SIG-M5 treated with dmso at 0.1 percent for 504 hours (cell line): ENCODE measurements at regions not wholly inside any gene's neighbourhood (a gene's known extent, or its start where the extent isn't known, plus 50 kb on each side); places are given as distances from the start of the nearest gene placed in this dataset.
A peak's percentile ranks its signal among the peaks of the same experiment; 100 is the strongest.

Experiments used
- DNase-seq: peaks from one replicate; lab custom pipeline; 2025; ENCODE audit not compliant: unreplicated experiment; lab: John Stamatoyannopoulos, UW

DNA sequence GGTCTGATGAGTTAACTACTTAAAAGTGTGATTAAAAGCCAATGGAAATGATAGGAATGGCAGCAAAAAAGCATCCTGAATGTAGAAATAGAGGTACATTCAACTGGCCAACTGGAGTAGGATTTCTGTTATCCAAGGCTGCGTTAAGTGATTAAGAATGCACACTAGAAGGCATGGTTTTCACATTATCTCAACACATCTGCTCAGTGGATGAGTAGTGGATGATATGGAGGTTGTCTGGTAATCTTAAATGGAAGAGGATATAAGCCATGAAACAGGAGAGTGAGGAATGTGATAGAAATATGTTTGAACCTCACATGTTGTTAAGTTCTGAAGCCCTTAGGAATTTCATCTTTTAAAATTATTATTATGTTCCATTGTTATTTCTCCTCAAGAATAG lies 839.9 kb downstream of the USP25 start:
- DNase-seq = no peak

DNA sequence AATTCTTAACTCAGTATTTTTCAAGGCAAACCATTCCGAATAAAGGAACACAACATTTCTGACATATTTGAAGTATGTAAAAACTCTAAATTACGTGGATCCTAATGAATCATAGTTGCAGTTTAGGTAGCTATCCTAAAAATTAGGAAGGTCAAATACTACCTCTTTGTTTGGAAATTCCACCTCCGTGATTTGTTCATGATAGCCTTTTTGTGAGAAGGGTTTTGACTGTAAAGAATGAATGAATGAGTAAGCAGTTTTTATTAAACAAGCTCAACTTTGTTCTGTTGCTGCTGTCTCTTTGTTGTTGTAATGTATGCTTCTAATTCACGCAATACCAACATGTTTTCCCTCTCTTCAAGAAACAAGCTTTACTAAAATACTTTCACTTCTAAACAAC lies 840.4 kb downstream of the USP25 start:
- DNase-seq = no peak

DNA sequence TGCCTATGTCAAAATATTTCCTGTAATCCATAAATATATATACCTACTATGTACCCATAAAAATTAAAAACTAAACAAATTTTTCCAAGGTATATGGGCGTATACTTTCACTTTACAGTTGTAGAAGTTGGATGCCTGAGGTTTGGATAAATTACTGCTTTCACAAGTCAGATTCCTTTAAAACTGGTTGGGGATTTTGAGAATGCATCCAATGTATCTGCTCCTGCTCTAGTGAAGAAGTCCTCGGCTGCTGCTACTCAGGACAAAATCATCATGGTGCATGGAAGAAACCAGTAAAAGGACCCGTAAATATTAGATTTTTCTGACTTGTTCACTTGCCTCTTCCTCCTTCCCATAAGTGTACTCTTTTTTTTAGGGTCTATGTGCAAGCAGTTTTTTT lies 841.1 kb downstream of the USP25 start:
- DNase-seq = no peak

DNA sequence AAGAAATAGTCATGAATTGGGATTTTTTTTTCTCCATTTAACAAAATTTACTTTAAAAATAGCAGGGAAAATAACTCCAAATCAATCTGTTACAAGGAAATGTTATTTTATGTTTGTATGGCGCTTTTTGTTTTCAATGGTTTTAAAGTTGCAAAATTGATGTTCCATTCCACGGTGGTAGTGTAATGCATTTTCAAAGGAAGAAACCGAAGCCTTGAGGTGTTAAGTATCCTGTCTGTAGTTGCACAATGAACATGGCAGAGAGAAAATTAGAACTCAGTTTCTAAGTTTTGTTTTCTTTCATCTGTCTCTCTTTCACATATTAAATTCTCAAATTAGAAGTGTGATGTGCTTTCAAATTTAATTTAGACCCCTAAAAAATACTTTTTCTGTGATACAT lies 841.8 kb downstream of the USP25 start:
- DNase-seq = no peak

DNA sequence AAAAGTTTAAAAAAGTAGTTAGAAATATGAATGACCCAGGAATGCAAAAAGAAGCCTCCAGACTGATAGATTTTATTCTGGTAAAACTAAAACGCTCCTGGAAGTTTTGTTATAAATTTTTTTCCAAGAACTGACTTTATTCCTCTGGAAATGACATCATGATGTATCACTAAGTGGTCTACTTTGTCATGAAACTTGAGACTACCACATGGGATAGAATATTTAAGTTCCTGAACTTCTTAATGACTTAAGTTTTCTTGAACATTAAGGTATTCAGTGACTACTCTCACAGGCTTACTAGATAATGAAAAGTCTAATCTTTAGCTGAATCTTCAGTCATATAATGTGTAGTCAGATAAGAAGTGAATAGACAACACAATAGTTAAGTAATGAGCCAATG lies 842.2 kb downstream of the USP25 start:
- no peak for DNase-seq

DNA sequence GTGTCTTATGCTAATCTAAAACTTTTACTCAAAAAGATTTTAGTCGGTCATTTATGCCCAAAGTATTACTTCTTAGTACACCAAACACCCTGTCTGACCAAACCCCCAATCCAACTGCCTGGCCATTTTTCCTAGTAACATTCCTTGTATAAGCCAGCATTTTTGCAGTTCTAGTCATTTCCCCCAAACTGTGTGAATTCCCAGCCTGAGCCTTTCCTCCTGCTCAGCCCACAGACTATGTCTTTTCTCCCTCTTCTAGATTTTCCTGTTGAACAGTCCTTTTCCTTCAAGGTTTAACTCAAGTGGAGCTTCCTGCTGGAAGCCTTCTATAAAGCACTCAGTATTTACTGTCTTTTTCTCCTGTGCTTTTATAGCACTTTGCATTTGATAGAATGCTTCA lies 843.8 kb downstream of the USP25 start:
- no peak for DNase-seq

DNA sequence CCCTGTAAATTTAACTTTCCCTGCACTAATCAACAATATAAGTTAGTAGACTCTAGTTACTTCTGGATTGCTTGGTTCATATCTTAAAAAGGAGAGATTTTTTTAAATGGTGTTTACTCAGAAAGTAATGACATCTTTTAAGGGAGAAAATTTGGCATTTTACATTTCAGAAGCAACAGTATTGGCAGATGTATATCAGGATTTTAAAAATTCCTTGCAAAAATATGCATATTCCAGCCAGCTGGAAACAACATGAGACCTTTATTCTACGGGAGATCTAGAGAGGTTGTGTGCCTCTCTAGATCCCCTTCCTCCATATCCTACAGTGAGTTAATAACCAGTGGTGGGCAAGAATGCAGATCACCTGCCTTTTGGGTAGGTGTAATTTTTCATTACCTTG lies 848.2 kb downstream of the USP25 start:
- DNase-seq = no peak

DNA sequence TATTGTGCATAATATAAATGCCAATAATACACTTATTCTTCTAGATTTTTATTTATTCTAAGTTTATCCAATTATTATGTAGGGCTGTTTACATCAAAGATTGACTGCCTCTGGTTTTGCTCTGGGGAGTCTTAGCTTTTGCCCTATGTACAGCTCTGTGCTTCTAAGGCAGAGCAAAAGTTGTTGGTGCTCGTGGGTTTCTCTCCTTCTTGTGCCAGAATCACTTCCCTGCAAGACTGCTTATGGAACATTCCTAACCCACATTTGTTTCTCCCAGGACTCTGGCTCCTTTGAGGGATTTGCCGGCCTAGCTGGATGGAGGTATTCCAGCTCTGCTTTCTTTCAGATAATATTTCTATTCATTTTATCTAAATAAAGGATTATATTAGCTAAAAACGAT lies 849.1 kb downstream of the USP25 start:
- no peak for DNase-seq

DNA sequence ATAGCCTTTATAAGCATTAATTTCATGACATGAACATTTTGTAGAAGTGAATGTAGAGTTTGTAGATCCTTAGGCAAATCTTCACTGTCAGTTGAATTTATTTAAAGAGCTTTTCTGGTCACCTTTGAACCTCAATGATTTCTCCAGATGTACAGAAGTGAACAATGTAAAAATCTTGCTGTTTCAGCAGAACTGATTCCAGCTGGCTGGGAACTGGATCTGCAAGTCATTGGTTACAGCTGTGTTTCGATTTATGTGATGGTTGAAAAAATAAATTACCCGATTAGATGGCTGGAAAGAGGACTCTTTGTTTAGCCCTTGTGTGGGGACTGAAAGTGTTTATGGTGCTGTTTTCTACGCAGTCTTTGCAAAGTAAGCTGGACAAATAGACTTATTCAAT lies 849.8 kb downstream of the USP25 start:
- no peak for DNase-seq

DNA sequence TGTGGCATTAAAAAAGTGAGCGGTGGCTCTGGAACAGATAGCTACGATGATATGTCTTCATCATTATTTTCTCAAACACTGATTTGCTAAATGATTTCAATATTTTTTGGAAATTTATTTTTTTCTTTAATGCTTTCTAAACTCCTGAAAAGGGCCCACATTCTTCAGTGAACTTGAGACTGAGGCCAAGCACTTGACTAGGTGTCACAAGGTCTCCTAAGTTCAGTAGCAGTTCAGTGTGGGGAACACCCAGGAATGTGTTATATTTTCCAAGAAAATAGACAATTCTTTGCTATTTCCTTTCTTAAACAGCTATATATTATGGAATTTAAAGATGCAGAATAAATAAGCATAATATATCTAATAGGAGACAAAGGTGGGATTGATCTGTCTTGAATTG lies 850.9 kb downstream of the USP25 start:
- DNase-seq = no peak

DNA sequence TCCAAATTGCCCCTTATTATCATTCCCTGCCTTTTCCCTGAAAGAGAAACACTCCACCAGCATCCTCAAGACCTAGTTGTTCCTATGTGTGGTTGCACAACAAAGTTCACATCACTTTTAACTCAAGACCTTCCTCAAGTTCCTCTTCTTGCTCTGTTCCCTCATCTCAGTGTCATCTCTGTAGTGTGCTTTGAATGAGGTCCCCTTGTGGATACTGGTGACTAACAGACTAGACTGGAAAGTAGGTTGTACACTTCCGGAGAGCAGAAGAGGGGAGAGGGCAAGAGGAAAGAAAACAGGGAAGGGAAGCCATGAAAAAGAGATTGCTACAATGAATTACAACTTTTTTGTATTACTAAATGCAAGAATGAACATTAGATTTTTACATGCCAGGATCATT lies 853.8 kb downstream of the USP25 start:
- peak; percentile 87 for DNase-seq

DNA sequence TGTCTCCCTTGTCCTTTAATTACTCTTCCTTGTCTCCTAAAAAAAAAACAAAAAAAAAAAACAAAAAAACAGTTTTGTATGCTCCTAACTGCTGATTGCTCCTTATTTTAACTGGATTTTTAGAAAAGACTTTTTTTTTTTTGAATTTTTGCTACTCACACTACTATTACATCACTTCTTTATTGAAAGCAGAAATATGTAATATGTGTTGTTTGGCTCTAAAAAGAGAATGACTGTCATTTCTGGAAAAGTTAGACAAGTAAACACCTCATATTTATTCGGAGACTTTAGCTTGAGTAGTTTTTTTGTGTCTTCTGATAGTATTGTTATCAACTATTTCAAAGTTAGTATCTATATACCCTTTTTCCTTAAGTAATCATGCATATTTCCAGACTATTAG lies 855.0 kb downstream of the USP25 start:
- no peak for DNase-seq

DNA sequence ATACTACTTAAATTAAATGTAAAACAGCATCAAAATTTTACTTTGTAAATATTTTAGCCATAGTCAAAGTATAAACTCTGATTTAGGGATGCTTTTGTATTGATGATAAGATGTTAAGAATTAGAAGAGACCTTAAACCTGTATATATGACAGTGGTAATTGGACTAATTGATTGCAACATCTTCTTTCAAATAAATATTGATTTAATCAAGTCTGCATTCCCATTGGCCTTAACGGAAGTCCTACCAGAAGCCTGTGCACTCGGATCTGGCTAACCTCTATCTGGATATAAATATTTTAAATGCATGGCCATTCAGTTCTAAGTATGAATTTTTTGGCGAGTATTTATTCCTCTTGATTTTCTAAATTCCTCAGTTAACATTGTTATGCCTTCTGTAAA lies 856.1 kb downstream of the USP25 start:
- DNase-seq = no peak

DNA sequence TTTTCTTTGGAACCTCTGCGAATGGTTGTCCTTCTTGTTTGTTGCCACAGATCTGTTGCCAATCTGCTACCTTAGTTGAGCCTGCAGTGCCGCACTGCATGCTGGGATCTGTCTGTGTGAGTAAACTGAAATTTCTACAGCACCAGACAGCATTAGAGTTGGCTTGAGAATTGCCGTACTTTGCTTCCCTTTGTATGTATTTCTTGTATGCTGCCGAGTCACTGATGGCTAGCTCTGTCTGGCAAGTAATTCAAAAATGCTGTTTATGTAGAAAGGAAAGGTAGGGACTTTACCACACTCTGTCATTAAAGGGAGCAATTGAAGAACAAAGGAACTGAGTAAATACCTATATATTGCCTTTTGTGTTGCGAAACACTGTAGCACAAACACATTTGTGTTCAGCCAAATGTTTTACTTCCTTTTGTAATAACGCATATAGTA lies 857.4 kb downstream of the USP25 start:
- peak; percentile 25 for DNase-seq

DNA sequence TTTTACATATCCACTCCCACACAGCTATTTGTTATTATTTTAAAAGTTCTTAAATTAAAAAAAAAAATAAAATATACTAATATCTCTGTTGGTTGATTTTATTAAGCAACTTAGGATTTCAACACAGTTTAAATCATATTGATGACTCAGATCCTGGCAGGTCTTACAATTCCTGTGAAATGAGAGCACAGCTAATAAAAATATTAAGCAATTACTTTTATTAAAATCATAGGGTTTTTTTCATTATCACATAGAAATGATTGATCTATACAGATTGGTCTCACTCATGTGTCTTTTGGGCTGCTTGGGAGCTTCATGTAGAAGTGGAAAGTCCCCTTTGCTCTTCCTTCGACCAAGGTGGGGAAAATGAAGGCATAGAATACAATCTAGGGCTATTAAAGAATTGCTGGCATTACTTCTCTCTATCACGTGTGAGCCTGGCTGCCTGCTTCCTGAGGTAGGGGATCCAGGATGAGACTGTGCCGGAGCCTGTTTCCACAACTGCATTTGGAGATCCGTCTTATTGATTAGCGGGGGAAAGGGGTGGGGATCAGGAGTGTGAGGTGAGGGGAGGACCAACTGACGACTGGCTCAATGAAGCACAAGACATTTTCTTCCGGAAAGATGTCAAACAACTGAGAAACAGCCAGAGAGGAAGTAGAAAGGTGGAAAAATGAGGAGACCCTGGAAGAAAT lies 858.0 kb downstream of the USP25 start:
- DNase-seq = no peak

DNA sequence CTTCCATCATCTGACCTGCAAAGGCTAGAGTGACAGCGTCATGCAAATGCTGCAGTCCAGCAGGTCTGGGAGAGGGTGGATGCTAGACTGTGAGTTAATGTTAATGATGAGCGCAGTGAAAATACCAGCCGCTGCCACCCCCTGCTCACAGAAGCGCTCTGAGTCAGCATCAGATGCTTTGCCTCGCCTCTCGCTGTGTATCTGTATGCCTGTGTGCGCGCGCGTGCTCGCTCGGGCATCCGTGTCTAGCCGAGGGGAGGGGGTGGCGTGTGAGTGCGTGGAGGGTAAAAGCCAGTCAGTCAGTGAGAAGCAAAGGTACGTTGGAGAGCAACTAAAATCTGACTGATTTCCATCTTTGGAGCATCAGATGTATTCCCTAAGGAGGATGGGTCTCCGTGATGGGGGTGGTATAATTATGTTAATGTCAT lies 858.7 kb downstream of the USP25 start:
- DNase-seq = no peak

DNA sequence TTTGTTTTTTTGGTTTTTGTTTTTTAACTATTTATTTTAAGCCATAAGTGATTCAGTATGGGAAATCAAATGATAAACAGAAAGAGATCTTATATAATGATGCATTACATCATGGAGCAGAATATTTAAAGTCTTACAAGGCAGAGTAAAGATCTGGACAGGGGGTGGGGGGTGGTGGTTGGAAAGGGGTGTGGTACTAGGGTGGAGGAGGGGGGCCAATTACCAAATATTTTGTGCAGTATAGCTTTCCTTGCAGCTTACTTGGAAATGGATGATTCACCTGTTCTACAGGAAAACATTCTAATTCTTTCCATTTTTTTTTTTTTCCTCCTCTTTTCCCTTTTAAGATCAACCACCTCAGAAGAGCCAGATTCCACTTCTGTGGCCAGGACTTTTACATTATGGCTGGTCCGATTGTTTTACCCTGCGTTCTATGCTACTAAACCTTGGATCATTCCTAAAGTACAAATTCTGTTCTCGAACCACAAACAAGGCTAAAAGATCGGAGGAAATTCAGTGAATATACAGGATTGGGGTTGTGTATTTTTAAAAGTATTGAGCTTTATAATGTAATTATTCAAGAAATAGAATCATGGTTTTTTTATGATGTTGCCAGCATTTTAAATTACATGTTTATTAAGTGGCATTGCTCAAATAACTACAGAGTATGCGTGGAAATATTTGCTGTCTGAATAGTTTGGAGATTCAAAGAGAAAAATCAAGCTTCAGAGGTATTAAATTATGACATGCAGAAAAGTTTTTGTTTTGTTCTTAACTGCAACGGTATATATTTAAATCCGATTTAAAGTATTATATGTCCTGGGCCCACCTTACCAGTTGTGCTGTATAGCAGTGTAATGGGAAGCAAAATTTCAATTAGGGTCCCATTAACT lies 859.5 kb downstream of the USP25 start:
- no peak for DNase-seq

DNA sequence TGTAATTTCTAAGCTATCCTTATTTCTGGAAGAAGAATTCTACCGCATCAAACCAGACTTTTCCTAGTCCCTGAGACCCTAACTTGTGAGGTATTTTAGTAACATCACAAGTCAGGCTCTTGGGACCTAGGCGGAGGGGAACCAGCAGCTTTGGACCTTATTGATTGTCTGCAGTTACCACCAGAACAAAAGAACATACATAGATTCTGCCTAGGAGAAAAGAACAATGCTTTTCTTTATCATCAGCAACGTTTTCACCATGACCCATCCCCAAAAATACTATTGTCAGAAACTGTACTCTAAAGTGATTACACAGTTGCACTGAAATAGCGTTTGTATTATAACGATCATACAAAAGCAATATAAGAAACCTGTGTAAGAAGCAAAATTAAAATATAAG lies 860.4 kb downstream of the USP25 start:
- DNase-seq = no peak

DNA sequence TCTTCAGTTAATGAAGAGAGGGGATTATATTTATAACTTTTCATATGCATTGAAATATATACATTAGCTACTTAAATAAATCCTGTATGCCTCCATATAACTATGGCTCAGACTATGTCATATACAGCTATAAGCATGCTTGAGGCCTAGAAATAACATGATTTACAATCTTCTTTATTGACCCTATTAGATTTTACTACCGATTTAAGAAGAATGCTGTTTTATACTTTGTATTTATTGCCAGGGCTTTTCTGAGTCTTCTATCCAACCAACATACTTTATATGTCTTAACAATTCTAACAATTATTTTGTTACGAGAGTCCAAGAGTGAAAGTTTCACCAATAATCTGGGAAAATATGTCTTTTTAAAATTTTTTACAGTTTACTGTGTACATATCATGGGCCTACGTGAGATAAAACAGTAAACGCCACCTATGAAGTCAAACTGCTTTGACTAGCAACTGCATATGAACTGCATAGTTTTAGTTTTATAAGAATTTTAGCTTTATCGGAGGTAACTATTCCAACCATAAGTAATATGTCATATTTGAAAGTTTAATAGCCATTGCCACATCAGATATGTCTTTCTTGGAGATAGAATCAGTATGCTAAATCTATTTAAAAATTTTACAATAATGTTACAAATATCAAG lies 861.0 kb downstream of the USP25 start:
- no peak for DNase-seq

DNA sequence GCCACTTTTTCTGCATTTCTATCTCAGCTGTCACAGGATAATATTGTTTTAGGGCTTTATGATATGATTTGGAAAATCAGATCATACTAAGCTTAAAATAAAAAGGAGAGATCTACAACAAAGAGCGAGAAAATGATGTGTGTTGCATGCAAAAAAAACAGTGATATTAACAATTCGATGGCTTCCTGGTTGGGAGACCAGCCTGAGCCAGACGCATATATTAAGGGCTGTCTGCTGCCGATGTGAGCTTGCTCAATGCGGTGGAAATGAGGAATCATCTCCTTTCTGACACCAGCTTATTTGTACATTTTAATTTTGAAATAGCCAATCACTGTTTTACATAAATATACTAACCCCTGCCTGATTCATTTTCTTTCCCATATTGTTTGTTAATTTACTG lies 862.6 kb downstream of the USP25 start:
- DNase-seq = no peak

DNA sequence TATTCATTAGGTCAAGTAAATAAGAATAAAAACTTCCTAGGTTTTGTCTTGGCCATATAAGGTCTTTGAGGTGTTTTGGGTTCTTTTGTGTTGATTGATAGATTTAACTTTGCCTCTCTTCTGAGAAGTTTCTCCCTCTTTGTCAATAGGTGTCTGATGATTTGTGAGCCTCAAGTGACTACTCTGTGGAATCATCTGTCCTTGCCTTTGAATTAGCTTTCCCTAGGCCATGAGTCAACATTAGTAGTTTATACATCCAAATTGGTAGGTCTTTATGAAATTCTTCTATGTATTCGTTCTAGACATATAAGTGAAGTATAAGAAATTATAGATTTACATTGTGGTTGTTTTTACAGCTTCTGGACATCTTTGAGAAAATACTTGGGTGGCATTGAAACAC lies 864.4 kb downstream of the USP25 start:
- DNase-seq = no peak

DNA sequence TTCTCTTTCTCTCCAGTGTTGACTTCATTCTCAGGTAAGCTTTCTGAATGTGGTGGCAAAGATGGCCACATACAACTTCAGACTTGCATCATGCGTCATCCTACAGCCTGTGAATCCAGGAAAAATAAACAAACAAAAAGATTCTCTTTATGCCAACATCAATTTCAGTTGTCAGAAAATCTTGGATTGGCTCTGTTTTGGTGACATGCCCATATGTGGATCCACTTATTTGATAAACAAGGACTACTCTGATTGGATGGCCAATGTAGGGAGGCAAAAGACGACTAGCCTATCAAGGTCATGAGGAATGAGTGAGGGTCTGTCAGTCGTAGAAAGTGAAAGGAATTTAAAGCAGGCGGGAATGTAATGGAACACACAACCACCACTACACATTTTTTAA lies 866.6 kb downstream of the USP25 start:
- DNase-seq = no peak
